BLaER1 treated with 17β-estradiol and CSF1 and Interleukin-3, amounts not matched to agents 10 nM and 100 nM (cell line): ENCODE measurements at regions not wholly inside any gene's neighbourhood (a gene's known extent, or its start where the extent isn't known, plus 50 kb on each side); places are given as distances from the start of the nearest gene placed in this dataset.

Experiments used
- H3K27ac ChIP-seq, 11 experiments: shearing (Covaris generic); formaldehyde crosslinking; 2 replicates each; pipeline ENCODE4 v1.8.1; 2022
- H3K27me3 ChIP-seq, 11 experiments: shearing (Covaris generic); formaldehyde crosslinking; 2 replicates each; pipeline ENCODE4 v1.8.1; 2022
- H3K36me3 ChIP-seq, 11 experiments: shearing (Covaris generic); formaldehyde crosslinking; 2 replicates each; pipeline ENCODE4 v1.8.1; 2022
- H3K4me1 ChIP-seq, 10 experiments: shearing (Covaris generic); formaldehyde crosslinking; 2 replicates each; pipeline ENCODE4 v1.8.1; 2022
- H3K4me2 ChIP-seq, 11 experiments: shearing (Covaris generic); formaldehyde crosslinking; 2 replicates each; pipeline ENCODE4 v1.8.1; 2022
- H3K4me3 ChIP-seq, 10 experiments: shearing (Covaris generic); formaldehyde crosslinking; 2 replicates each; pipeline ENCODE4 v1.8.1; 2022
- H3K9ac ChIP-seq, 11 experiments: shearing (Covaris generic); formaldehyde crosslinking; 2 replicates each; pipeline ENCODE4 v1.8.1; 2022
- H3K9me3 ChIP-seq, 11 experiments: shearing (Covaris generic); formaldehyde crosslinking; replicated peaks in 1 of 11; 2 replicates each; pipeline ENCODE4 v1.8.1; 2022
- H4K20me1 ChIP-seq, 11 experiments: shearing (Covaris generic); formaldehyde crosslinking; 2 replicates each; pipeline ENCODE4 v1.8.1; 2022
- Cebpa-rat ChIP-seq, 11 experiments: shearing (Covaris generic); IDR thresholded peaks; 2 replicates each; pipeline ENCODE4 v1.8.1; 2022

GRCh38 chr12:103036581-103037214 is 79.2 kb downstream of the ASCL1 start:
- Histone ChIP-seq H3K4me1 (no peaks in the 10 kb centered on the region), H3K9ac (no peak overlapping the region)
- TF ChIP-seq Cebpa-rat (IDR thresholded peaks at IDR 0.05): no peak

GRCh38 chr12:103043531-103044486 is 86.3 kb downstream of the ASCL1 start:
- Histone ChIP-seq H3K36me3 (no peaks in the 10 kb centered on the region), H3K4me3 (no peak overlapping the region), H3K27me3 (no peaks in the 10 kb centered on the region), H3K27ac (no peak overlapping the region), H3K9me3 (no peaks in the 10 kb centered on the region), H4K20me1 (no peaks in the 10 kb centered on the region), H3K4me1 (no peaks in the 10 kb centered on the region), H3K4me2 (no peak overlapping the region), H3K9ac (no peak overlapping the region)
- TF ChIP-seq Cebpa-rat (IDR thresholded peaks at IDR 0.05): no peak

More at GRCh38 chr12:103036581-103037214, 79.2 kb downstream of the ASCL1 start:
- Histone ChIP-seq H3K4me3 (no peak overlapping the region), H4K20me1 (no peaks in the 10 kb centered on the region), H3K9me3 (peaks cover 0 to 4% (median 0%) of the 10 kb centered on the region in 11 experiments; a peak in 1 of 22 replicates), H3K36me3 (no peaks in the 10 kb centered on the region), H3K27me3 (no peaks in the 10 kb centered on the region), H3K27ac (no peak overlapping the region), H3K4me2 (no peak overlapping the region)

DNA sequence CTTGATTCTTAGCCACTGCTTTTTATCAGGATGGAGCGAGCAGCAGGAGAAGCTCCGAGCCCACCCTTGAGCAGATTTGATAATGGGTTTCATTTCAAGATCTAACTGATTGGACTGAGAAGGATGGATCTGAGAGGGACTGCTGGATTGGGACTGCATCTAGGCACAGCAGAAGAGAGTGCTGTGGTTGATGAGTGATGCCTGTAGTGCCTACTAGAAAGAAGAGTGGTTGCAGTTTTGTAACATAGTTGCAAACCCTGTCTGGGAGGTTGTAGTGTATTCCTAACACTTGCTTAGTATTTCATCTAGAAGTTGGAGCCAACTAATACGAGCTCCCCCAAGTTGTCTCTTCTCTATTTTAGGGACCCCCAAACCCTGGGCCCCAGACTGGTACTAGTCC is 88.7 kb downstream of the ASCL1 start:
- H3K4me2 ChIP-seq: no peak overlapping the region
- no peak for TF ChIP-seq Cebpa-rat (IDR thresholded peaks at IDR 0.05)
- H3K4me3 ChIP-seq: no peak overlapping the region
- H3K36me3 ChIP-seq: no peaks in the 10 kb centered on the region
- H3K27ac ChIP-seq: no peak overlapping the region
- H3K9ac ChIP-seq: no peak overlapping the region
- H4K20me1 ChIP-seq: no peaks in the 10 kb centered on the region
- H3K27me3 ChIP-seq: no peaks in the 10 kb centered on the region
- H3K9me3 ChIP-seq: no peaks in the 10 kb centered on the region
- no peaks in the 10 kb centered on the region for H3K4me1 ChIP-seq

DNA sequence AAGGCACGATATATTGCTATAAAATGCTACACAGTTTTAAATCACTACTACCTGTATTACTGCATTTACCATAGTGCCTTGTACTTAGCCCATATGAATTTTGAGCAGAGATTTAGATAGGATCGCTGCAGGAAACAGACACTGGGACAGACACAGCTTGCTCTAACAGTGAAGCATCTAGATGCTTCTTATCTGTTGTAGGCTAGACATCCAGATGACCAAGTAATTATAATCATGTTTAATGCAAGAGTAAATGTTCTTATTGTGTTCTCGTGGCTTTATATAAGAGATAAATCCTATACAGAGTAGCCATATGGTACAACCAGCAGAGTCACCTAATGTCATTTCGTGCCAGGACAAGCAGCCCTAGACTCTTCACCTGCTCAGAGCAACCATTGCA is 92.8 kb downstream of the ASCL1 start:
- no peaks in the 10 kb centered on the region for H3K36me3 ChIP-seq
- TF ChIP-seq Cebpa-rat (IDR thresholded peaks at IDR 0.05): no peak
- H3K27me3 ChIP-seq: no peaks in the 10 kb centered on the region
- H3K4me2 ChIP-seq: no peak overlapping the region
- no peak overlapping the region for H3K4me3 ChIP-seq
- H3K4me1 ChIP-seq: no peaks in the 10 kb centered on the region
- no peak overlapping the region for H3K27ac ChIP-seq
- H3K9ac ChIP-seq: no peak overlapping the region
- no peaks in the 10 kb centered on the region for H3K9me3 ChIP-seq
- H4K20me1 ChIP-seq: no peaks in the 10 kb centered on the region

DNA sequence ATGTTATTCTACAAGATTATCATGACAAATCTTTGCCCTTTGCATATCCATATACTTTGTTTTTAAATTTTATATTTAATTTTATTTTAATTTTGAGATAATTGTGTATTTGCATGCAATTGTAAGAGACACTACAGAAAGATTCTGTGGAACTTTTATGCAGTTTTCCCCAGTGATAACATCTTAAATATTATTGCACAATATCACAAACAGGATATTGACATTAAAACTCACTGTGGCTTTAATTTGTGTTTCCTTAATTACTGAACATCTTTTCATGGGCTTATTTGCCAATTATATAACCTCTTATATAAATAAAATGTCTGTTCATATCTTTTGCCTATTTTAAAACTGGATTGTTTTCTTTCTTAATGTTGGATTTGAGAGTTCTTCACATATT is 95.6 kb downstream of the ASCL1 start:
- no peak overlapping the region for H3K4me2 ChIP-seq
- H3K27me3 ChIP-seq: no peaks in the 10 kb centered on the region
- no peaks in the 10 kb centered on the region for H3K36me3 ChIP-seq
- TF ChIP-seq Cebpa-rat (IDR thresholded peaks at IDR 0.05): no peak
- H3K9me3 ChIP-seq: no peaks in the 10 kb centered on the region
- H3K4me1 ChIP-seq: no peaks in the 10 kb centered on the region
- H4K20me1 ChIP-seq: no peaks in the 10 kb centered on the region
- no peak overlapping the region for H3K4me3 ChIP-seq
- no peak overlapping the region for H3K27ac ChIP-seq
- no peak overlapping the region for H3K9ac ChIP-seq

DNA sequence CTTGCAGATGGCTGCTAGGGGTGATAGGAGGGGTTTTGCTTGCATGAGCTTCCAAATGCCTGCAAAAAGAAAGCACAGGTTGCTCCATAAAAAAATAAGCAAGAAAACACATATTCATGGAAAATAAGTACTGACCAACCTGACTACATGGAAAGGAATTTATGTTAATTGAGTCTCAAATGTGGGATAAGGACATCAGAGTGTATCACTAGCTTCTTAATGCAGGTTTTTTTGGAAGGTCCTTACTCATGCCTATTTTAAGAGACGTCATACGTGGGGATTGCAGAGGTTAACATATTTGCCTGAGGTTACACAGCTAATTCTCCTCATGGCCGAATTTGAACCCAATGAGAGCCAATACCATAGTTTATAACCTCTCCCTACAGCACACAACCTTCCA is 116.2 kb downstream of the ASCL1 start:
- no peaks in the 10 kb centered on the region for H3K4me1 ChIP-seq
- no peak overlapping the region for H3K27ac ChIP-seq
- TF ChIP-seq Cebpa-rat (IDR thresholded peaks at IDR 0.05): no peak
- no peaks in the 10 kb centered on the region for H3K27me3 ChIP-seq
- H3K36me3 ChIP-seq: no peaks in the 10 kb centered on the region
- no peak overlapping the region for H3K4me3 ChIP-seq
- no peak overlapping the region for H3K4me2 ChIP-seq
- no peaks in the 10 kb centered on the region for H4K20me1 ChIP-seq
- peaks cover 0 to under 1% (median 0%) of the 10 kb centered on the region in 11 experiments; a peak in 1 of 22 replicates for H3K9me3 ChIP-seq
- H3K9ac ChIP-seq: no peak overlapping the region

- no peak for TF ChIP-seq Cebpa-rat (IDR thresholded peaks at IDR 0.05)
- H3K27ac ChIP-seq: no peak overlapping the region
- no peaks in the 10 kb centered on the region for H3K36me3 ChIP-seq
- peaks cover 1 to 8% (median 2%) of the 10 kb centered on the region in 11 experiments; a peak in 14 of 22 replicates for H3K9me3 ChIP-seq
- H3K4me3 ChIP-seq: no peak overlapping the region
- H3K4me1 ChIP-seq: no peaks in the 10 kb centered on the region
- no peak overlapping the region for H3K9ac ChIP-seq
- H4K20me1 ChIP-seq: no peaks in the 10 kb centered on the region
- H3K4me2 ChIP-seq: no peak overlapping the region
- H3K27me3 ChIP-seq: no peaks in the 10 kb centered on the region
Measured at GRCh38 chr12:103075848-103076247, 118.4 kb downstream of the ASCL1 start.

DNA sequence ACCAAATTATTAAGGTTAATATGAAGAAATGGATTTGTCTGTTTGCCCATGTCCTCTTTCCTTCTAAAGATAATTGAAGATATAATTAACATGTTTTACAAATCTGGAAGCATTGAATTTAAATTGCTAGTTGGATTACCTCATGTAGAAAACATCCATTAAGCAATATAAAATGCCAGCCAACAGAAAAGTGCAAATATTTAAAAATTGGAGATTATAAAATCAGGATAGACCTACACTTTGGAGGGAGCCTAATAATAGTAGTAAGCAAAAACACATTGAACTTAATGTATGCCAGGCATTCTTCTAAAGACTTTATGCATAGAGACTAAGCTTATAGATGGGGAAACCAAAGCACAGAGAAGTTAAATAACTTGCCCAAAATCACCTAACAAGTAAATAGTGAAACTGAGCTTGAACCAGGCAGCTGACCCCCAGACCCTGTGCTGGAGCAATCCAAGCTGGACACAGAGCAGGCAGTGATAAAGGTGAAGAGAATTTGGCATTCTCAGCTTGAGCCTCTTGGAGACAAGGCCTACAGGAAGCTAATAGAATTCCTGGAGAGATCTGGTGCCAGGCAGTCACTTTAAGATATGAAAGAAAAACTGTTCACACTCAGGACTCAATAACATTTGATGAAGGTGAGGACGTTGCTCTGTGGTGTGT is 119.8 kb downstream of the ASCL1 start:
- no peak for TF ChIP-seq Cebpa-rat (IDR thresholded peaks at IDR 0.05)
- Histone ChIP-seq H3K4me3 (no peak overlapping the region), H3K27me3 (no peaks in the 10 kb centered on the region), H3K4me2 (no peak overlapping the region), H3K9ac (no peak overlapping the region), H4K20me1 (no peaks in the 10 kb centered on the region), H3K27ac (no peak overlapping the region), H3K9me3 (peaks cover 13 to 20% (median 16%) of the 10 kb centered on the region in 11 experiments; a peak in 19 of 22 replicates), H3K36me3 (no peaks in the 10 kb centered on the region), H3K4me1 (no peaks in the 10 kb centered on the region)

- Histone ChIP-seq H4K20me1 (no peaks in the 10 kb centered on the region), H3K36me3 (no peaks in the 10 kb centered on the region), H3K4me3 (no peak overlapping the region), H3K4me1 (no peaks in the 10 kb centered on the region), H3K27me3 (no peaks in the 10 kb centered on the region), H3K9ac (no peak overlapping the region), H3K27ac (no peak overlapping the region), H3K4me2 (no peak overlapping the region), H3K9me3 (peaks cover 13 to 22% (median 18%) of the 10 kb centered on the region in 11 experiments; a peak in 19 of 22 replicates)
- no peak for TF ChIP-seq Cebpa-rat (IDR thresholded peaks at IDR 0.05)
Measured at GRCh38 chr12:103085541-103085940, 128.1 kb downstream of the ASCL1 start.
